Right ventricle myocardium superior (tissue), 1 donor: ENCODE measurements at regions not wholly inside any gene's neighbourhood (a gene's known extent, or its start where the extent isn't known, plus 50 kb on each side); places are given as distances from the start of the nearest gene placed in this dataset.
"Not testable (repeated sequence)": the region's sequence is repeated elsewhere in the genome, so short reads cannot be mapped to it uniquely, and the experiment has no call there.

Experiments
- ATAC-seq: fragments of 200-7000 bp; cut with Tn5 transposase; one replicate; pipeline ENCODE4 v1.9.1; 2020; ENCODE audit warnings: mild to moderate bottlenecking; ENCODE audit not compliant: poor library complexity
- DNase-seq: peaks from one replicate; pipeline ENCODE4 v3.0.0-alpha.2; 2020
- intact Hi-C: fragments of 100-400 bp; cut with DNase I; formaldehyde crosslinking; loops from one replicate; pipeline ENCODE4 v1.11.2; 2022
- donor health status: DM: no; HTN: yes; CAD: no; lungs with severe emphysema.

DNA sequence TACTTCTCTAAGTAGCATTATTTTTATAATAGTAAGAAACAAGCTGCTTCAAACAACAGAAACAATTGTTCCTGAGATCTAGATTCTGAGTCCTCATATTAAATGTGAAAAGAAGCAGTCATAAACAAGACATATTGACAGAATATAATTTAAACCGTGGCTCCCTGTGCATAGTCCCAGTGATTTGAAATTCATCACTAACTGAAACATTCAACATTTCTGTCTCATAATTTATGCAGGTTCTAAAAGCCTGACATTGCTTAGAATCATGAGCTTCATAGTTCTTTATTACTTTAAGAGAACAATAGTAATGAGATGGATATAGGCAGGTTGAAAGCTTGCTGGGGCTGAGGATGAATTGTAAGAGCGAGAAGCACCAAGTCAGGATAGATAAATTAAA, 375.5 kb upstream of the MAGEB18 start:
- ATAC-seq (no peak), DNase-seq (no peak)
- intact Hi-C loops: no loop called here

DNA sequence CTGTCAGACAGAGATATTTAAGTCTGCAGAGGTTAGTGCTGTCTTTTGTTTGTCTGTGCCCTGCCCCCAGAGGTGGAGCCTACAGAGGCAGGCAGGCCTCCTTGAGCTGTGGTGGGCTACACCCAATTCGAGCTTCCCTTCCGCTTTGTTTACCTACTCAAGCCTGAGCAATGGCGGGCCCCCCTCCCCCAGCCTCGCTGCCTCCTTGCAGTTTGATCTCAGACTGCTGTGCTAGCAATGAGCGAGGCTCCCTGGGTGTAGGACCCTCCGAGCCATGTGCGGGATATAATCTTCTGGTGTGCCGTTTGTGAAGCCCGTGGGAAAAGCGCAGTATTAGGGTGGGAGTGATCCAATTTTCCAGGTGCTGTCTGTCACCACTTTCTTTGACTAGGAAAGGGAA, 366.3 kb upstream of the MAGEB18 start:
- DNase-seq, intact Hi-C loops, ATAC-seq: not testable (repeated sequence)

DNA sequence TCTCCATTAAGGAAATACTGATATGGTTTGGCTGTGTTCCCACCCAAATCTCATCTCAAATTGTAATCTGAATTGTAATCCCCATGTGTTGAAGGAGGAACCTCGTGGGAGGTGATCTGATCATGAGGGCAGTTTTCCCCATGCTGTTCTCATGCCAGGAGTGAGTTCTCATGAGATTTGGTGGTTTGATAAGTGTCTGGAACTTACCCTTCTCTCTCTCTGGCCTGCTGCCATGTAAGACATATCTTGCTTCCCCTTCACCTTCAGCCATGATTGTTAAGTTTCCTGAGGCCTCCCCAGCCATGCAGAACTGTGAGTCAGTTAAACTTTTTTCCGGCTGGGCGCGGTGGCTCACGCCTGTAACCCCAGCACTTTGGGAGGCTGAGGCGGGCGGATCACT, 340.3 kb upstream of the MAGEB18 start:
- ATAC-seq, intact Hi-C loops, DNase-seq: not testable (repeated sequence)

DNA sequence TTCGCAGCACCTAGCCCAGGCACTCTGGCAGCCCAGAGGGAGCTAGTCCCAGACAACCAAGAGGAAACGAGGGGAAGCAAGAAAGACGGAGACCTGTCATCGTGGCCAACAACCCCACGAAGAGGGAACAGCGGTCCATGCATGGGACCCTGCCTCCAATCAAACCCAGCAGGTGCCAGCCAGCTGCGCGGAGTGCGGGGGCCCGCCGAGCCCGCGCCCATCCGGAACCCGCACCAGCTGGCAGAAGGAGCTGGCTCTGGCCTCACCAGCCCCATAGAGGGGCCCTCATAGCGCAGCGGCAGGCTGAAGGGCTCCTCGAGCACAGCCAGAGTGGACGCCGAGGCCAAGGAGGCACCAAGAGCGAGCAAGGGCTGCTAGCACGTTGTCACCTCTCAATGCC, 332.4 kb upstream of the MAGEB18 start:
- ATAC-seq (no peak), DNase-seq (no peak)
- intact Hi-C loops: no loop called here

DNA sequence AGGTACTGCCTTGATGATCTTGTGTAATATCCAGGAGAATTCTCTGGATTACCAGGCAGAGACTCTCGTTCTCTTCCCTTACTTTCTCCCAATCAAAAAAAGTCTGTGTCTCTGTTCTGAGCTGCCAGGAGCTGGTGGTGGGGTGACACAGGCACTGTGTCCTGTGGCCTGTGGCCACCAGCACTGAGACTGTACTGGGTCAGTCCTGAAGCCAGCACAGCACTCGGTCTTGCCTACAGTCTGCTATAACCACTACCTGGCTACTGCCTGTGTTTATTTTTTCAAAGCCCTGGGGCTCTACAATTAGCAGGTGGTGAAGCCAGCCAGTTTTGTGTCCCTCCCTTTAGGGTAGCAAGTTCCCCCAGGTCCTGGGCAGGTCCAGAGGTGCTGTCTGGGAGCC, 331.1 kb upstream of the MAGEB18 start:
- intact Hi-C loops: no loop called here
- no peak for DNase-seq
- no peak for ATAC-seq

DNA sequence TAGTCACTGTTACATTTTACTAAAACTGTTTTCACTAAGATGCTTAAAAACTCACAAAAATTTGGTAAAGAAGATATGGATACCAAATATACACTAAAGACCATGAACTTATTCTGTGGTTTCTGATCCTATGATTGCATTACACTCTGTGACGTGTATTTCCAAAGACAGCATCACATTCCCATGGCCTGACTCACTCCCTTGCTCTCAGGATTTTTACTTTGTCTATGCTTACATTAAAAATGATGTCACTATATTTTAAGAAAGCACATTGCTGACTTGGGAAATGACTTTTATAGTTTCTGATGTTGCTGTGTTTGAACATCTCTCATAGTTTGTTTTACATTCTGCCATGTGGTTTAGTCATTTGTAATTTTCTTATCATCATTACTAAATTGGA, 327.9 kb upstream of the MAGEB18 start:
- intact Hi-C loops: no loop called here
- ATAC-seq (no peak), DNase-seq (no peak)

DNA sequence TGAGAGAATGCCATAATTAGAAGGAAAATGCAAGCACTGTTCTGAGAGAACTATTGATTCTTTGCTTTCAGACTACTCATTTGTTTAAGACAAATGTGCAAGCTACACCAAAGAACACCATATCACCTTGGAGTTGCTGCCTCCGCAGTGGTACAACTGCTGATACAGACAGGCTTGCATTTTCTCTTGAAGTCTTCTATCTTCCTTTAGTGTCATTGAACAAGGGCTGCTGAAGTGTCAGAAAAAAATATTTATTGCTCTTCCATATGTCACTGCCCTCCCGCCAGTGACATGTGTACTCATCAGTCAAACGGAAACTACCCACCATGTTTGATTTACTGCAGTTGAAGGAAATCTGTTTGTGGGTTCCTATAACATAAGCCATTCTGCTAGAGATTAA, 318.3 kb upstream of the MAGEB18 start:
- no peak for ATAC-seq
- DNase-seq: no peak

DNA sequence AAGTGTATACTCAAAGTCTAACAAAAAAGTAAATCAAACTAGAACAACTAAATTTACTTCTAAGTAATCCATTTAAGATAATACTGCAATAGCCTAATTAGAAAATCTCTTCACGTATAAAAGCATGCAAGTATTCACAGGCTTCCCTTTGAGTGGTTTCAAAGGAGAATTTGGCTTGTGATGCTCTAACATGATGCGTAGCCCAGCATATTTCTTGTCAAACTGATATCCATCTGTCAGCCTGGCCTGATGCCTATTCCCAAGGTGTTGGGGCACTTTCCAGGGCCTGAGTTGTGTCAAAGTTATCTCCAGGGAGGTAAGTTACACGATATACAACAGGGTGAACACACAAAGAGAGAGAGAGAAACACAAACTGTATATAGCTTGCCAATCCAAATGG, 287.0 kb upstream of the MAGEB18 start:
- intact Hi-C loops: no loop called here
- DNase-seq: no peak
- ATAC-seq: no peak

More for the DNA sequence above, 318.3 kb upstream of the MAGEB18 start:
- intact Hi-C loops: no loop called here

DNA sequence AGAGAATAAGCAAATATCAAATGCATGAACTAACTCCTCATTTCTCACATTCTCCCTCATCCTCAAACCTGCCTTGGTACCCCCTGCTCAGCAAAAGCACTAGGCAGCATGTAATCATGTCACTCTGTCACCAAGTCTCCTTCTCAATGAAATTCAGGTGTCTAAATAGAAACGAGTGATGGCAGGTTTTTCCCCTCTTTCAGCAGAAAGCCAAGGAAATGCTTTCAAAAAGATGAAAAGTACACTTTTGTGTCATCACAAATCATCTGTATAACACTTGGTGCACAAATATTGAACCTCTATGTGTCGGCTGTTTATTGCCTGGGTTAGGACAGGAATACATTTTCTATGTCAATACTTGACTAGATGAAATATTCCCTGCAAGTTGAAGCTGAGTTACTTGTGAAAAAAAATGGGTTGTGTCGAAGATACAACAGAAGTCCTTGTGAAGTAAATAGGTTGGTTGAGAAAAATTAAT, 285.1 kb upstream of the MAGEB18 start:
- DNase-seq (no peak), ATAC-seq (no peak)
- intact Hi-C loops: no loop called here

DNA sequence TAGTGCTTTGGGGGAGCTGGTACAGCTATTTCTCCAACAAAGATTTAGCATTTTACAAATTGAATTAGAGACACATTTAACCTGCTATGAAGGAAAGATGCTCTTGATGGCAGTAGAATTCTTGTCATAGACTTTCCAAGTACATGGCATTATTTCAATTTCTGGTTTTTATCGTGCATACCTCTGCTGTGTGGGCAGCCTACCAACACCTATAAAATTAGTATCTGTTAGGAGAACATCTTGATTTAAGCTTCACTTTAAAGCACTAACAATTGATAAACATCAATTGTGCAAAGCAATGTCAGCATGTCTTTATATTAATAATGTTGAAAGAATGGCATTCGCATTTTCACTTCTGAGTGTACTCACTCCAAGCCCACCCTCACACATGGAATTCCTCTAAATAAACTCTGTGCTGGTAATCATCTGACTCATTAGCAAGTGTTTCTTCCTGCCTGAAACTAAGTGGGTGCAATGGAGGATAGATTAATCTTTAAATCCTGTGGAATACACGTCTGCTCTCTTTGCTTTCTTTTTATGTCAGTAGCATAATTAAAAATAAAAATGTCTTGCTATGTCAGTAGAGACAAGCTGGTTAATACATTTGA, 279.8 kb upstream of the MAGEB18 start:
- intact Hi-C loops: no loop called here
- ATAC-seq (no peak), DNase-seq (no peak)

DNA sequence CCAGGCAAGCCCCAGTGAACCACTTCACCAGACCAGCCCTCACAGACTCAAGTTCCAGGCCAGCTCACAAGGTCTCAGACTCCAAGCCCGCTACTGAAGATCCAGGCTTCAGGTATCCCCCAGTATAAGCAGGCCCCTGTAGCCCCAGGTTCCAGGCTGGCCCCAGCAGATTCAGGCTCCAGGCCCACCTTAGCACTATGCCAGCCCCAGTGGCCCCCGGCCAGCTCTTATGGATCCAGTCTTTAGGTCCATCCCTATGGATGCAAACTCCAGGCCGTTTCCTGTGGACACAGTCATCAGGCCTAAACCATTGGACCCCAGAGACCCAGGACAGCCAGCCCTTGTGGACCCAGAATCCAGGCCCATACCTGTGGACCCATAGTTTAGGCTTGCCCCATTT, 277.8 kb upstream of the MAGEB18 start:
- ATAC-seq (no peak), DNase-seq (no peak)
- intact Hi-C loops: no loop called here

DNA sequence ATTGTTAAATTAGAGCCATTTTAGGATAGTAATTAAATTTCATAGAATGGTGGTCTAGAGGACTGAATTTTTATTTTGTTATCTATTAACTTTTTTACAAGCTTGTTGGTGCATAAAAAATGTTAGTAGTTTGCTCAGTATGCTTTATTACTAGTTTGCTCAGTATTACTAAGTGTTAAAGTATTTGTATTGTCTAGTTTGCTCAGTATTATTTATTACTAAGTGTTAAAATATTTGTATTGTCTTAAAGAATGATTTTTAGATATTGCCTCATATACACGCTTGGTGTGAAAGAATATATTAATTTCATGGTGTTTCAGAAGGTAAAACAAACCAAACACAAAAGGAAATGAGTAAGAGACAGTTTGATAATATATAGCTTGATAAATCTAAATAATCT, 268.4 kb upstream of the MAGEB18 start:
- intact Hi-C loops: no loop called here
- no peak for DNase-seq
- no peak for ATAC-seq

DNA sequence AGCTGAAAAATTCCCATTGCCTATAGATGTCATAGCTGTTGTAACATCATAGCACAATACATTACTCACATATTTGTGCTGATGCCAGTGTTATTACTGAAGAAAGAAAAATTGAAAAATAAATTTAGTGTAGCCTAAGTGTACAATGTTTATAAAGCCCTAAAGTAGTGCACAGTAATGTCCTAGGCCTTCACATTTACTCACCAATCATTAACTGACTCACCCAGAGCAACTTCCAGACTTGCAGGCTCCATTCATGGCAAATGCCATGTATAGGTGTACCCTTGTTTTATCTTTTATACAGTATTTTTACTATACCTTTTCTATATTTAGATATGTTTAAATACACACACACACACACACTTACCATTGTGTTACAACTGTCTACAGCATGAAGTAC, 265.4 kb upstream of the MAGEB18 start:
- ATAC-seq: no peak
- intact Hi-C loops: no loop called here
- DNase-seq: no peak

DNA sequence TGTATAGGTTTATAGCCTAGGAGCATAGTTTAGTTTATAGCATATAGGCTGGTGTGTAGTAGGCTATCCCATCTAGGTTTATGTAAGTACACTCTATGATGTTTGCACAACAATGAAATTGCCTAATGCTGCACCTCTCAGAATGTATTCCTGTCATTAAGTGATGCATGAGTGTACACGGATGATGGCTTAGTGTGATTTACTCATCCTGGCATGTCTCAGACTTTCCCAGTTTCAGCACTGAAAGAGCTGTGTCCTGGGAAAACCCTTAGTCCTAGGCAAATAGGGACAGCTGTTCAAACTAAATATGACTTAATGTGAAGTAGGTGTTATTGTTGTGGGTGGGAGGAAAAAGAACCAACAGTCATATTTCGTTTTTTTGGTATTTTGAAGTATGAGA, 264.9 kb upstream of the MAGEB18 start:
- DNase-seq (no peak), ATAC-seq (no peak)
- intact Hi-C loops: no loop called here

DNA sequence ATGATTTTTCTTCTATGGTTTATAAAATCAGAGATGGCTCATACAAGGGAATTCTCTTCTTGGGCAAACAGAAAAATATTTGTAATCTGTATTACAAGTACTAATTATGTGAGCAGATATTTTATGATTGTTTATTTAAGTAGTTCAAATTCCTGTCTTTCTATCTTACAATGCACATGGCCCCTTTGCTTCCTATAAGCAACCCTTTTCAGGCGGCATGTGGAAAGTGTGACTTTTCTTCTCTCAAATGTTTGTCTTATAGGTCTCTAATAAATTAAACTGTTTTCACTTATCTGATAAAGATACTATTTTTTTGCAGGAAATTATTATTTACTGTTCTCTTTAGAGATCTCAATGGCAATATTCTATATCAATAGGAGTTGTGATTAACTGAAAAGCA, 259.3 kb upstream of the MAGEB18 start:
- DNase-seq: no peak
- intact Hi-C loops: no loop called here
- ATAC-seq: no peak

DNA sequence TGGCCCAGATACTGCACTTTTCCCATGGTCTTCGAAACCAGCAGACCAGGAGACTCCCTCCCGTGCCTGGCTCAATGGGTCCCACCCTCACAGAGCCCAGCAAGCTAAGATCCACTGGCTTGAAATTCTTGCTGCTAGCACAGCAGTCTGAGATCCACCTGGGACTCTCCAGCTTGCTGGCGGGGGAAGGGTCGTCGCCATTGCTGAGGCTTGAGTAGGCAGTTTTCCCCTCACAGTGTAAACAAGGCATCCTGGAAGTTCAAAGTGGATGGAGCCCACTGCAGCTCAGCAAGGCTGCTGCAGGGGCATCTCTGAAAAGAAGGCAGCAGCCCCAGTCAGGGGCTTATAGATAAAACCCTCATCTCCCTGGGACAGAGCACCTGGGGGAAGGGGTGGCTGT, 255.6 kb upstream of the MAGEB18 start:
- DNase-seq, ATAC-seq, intact Hi-C loops: not testable (repeated sequence)

DNA sequence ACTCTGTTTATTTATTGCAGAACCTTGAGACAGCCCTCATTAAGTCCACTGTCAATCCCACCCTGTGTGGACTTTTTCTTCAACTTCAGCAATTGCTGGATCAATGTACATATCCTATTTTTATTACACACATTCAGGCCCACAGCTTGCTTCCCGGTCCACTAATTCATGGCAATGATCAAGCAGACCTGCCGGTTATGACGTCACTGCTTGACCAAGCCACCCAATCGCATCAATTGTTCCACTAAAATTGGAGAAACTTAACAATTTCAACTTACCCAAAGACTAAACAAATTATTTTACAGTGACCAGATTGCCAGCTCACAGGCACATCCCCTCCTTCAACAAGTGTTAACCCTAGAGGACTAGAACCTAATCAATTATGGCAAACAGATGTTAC, 240.4 kb upstream of the MAGEB18 start:
- ATAC-seq (no peak), DNase-seq (no peak)
- intact Hi-C loops: no loop called here

DNA sequence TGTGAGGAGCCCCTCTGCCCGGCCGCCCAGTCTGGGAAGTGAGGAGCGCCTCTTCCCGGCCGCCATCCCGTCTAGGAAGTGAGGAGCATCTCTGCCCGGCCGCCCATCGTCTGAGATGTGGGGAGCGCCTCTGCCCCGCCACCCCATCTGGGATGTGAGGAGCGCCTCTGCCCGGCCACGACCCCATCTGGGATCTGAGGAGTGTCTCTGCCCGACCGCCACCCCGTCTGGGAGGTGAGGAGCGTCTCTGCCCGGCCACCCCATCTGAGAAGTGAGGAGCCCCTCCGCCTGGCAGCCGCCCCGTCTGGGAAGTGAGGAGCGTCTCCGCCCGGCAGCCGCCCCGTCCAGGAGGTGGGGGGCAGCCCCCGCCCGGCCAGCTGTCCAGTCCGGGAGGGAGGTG, 232.4 kb upstream of the MAGEB18 start:
- DNase-seq, ATAC-seq, intact Hi-C loops: not testable (repeated sequence)

DNA sequence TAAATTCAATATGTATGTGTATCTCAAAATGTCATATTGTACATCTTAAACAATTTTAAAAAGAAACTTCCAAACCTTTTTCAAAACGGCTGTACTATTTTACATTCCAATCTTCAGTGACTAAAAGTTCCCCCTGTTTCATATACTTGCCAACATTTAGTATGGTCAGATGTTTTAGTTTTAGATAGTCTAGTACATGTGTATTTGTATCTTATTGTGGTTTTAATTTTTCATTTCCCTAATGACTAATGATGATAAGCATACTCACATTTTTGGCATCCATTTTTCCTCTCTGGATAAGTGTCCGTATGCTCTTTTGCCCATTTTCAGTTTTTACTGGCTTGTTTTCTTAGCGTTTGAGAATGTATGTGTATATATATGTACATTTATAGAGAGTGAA, 212.2 kb upstream of the MAGEB18 start:
- DNase-seq (no peak), ATAC-seq (no peak)
- intact Hi-C loops: no loop called here

DNA sequence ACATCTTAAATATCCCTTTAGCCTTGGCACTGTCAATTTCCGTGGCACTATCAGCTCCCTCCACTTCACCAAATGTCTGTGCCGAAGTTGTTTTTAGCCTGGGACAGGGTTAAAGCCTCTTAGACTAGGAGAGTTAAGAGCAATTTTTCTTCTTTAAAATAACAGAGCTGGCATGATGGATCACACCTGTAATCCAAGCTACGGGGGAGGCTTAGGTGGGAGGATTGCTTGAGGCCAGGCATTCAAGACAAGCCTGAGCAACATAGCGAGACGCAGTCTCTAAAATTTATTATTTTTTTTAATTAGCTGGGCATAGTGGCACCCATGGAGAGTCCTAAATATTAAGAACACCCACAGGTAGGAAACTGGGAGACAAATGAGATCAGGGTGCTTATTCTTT, 209.8 kb upstream of the MAGEB18 start:
- DNase-seq (no peak), ATAC-seq (no peak)
- intact Hi-C loops: no loop called here

DNA sequence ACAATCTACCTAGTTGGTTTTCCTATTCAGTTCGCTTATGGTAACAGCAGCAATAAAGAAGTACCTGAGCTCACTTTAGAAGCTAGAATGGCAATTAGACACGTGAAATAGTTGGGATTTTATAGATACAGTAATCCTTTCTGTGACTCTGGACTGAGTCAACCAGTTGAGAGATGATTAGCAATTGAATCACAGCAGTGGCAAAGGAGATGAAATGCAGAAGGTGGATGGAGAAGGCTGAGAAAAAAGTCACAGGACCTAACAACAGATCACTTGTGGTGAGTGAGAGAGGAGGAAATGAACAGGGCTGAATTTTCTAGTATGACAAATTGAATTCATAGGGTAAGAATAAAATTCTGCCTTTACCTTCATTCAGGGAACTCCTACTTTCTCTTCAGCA, 197.1 kb upstream of the MAGEB18 start:
- DNase-seq (no peak), ATAC-seq (no peak)
- intact Hi-C loops: no loop called here
